ENCODE measurements at regions not wholly inside any gene's neighbourhood (a gene's known extent, or its start where the extent isn't known, plus 50 kb on each side); places are given as distances from the start of the nearest gene placed in this dataset.

DNA sequence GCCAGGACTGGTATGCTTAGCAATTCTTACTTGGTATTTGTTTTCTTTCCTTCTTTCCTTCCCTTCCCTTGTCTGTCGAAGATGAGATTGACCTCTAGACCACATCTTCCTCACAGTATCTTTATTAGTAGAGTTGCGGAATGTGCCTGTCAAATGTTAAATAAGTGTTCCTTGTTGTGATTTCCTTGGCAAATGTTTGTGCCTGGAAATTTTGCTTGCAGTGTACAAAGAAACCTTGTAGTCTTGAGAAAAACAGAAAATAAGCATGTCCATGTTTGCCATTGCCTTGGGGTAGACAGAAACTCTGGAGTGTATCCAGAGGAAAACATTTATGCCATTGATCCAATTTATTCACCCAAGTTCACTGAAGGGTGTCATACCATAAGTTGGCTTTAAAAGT is 79.5 kb upstream of the ZNF385D start (continued):
- TF ChIP-seq, protein P1, sequence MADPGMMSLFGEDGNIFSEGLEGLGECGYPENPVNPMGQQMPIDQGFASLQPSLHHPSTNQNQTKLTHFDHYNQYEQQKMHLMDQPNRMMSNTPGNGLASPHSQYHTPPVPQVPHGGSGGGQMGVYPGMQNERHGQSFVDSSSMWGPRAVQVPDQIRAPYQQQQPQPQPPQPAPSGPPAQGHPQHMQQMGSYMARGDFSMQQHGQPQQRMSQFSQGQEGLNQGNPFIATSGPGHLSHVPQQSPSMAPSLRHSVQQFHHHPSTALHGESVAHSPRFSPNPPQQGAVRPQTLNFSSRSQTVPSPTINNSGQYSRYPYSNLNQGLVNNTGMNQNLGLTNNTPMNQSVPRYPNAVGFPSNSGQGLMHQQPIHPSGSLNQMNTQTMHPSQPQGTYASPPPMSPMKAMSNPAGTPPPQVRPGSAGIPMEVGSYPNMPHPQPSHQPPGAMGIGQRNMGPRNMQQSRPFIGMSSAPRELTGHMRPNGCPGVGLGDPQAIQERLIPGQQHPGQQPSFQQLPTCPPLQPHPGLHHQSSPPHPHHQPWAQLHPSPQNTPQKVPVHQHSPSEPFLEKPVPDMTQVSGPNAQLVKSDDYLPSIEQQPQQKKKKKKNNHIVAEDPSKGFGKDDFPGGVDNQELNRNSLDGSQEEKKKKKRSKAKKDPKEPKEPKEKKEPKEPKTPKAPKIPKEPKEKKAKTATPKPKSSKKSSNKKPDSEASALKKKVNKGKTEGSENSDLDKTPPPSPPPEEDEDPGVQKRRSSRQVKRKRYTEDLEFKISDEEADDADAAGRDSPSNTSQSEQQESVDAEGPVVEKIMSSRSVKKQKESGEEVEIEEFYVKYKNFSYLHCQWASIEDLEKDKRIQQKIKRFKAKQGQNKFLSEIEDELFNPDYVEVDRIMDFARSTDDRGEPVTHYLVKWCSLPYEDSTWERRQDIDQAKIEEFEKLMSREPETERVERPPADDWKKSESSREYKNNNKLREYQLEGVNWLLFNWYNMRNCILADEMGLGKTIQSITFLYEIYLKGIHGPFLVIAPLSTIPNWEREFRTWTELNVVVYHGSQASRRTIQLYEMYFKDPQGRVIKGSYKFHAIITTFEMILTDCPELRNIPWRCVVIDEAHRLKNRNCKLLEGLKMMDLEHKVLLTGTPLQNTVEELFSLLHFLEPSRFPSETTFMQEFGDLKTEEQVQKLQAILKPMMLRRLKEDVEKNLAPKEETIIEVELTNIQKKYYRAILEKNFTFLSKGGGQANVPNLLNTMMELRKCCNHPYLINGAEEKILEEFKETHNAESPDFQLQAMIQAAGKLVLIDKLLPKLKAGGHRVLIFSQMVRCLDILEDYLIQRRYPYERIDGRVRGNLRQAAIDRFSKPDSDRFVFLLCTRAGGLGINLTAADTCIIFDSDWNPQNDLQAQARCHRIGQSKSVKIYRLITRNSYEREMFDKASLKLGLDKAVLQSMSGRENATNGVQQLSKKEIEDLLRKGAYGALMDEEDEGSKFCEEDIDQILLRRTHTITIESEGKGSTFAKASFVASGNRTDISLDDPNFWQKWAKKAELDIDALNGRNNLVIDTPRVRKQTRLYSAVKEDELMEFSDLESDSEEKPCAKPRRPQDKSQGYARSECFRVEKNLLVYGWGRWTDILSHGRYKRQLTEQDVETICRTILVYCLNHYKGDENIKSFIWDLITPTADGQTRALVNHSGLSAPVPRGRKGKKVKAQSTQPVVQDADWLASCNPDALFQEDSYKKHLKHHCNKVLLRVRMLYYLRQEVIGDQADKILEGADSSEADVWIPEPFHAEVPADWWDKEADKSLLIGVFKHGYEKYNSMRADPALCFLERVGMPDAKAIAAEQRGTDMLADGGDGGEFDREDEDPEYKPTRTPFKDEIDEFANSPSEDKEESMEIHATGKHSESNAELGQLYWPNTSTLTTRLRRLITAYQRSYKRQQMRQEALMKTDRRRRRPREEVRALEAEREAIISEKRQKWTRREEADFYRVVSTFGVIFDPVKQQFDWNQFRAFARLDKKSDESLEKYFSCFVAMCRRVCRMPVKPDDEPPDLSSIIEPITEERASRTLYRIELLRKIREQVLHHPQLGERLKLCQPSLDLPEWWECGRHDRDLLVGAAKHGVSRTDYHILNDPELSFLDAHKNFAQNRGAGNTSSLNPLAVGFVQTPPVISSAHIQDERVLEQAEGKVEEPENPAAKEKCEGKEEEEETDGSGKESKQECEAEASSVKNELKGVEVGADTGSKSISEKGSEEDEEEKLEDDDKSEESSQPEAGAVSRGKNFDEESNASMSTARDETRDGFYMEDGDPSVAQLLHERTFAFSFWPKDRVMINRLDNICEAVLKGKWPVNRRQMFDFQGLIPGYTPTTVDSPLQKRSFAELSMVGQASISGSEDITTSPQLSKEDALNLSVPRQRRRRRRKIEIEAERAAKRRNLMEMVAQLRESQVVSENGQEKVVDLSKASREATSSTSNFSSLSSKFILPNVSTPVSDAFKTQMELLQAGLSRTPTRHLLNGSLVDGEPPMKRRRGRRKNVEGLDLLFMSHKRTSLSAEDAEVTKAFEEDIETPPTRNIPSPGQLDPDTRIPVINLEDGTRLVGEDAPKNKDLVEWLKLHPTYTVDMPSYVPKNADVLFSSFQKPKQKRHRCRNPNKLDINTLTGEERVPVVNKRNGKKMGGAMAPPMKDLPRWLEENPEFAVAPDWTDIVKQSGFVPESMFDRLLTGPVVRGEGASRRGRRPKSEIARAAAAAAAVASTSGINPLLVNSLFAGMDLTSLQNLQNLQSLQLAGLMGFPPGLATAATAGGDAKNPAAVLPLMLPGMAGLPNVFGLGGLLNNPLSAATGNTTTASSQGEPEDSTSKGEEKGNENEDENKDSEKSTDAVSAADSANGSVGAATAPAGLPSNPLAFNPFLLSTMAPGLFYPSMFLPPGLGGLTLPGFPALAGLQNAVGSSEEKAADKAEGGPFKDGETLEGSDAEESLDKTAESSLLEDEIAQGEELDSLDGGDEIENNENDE (IDR thresholded peaks at IDR 0.05; ENCODE audit: insufficient replicate concordance, low read length): no peak
- no peak for TF ChIP-seq USF2 (IDR thresholded peaks at IDR 0.05; ENCODE audit: low read length)
- TF ChIP-seq YY1 (IDR thresholded peaks at IDR 0.05; ENCODE audit: low read depth, low read length): no peak
- no peak for TF ChIP-seq ATF3 (IDR thresholded peaks at IDR 0.05; ENCODE audit: insufficient read depth, low read depth, low read length)
- no peak for TF ChIP-seq TBP (IDR thresholded peaks at IDR 0.05; ENCODE audit: low read depth, low read length)
- no peak for TF ChIP-seq KDM5A (IDR thresholded peaks at IDR 0.05; ENCODE audit: low read length)
- no peak for TF ChIP-seq RBBP5 (IDR thresholded peaks at IDR 0.05; ENCODE audit: borderline replicate concordance, low read depth, low read length)
- no peak for TF ChIP-seq RXRA (IDR thresholded peaks at IDR 0.05; ENCODE audit: insufficient read depth, low read depth, low read length)

Measured in H1 (cell line).